GM18505 (cell line): ENCODE measurements at regions not wholly inside any gene's neighbourhood (a gene's known extent, or its start where the extent isn't known, plus 50 kb on each side); places are given as distances from the start of the nearest gene placed in this dataset.

Experiments used
- ATAC-seq: cut with Tn5 transposase; IDR thresholded peaks from one replicate; pipeline ENCODE4 v1.9.1; 2021; ENCODE audit not compliant: unreplicated experiment
- POLR2A ChIP-seq: IDR thresholded peaks from 4 replicates; pipeline ENCODE4 v1.6.1; 2011; ENCODE audit warnings: borderline replicate concordance; ENCODE audit not compliant: insufficient read depth, insufficient read length; ENCODE audit errors: extremely low read depth

- no peak for ATAC-seq
- TF ChIP-seq POLR2A: no peak
These were observed 350.0 kb upstream of the ISL1 start for GRCh38 chr5:51033215-51033614.

DNA sequence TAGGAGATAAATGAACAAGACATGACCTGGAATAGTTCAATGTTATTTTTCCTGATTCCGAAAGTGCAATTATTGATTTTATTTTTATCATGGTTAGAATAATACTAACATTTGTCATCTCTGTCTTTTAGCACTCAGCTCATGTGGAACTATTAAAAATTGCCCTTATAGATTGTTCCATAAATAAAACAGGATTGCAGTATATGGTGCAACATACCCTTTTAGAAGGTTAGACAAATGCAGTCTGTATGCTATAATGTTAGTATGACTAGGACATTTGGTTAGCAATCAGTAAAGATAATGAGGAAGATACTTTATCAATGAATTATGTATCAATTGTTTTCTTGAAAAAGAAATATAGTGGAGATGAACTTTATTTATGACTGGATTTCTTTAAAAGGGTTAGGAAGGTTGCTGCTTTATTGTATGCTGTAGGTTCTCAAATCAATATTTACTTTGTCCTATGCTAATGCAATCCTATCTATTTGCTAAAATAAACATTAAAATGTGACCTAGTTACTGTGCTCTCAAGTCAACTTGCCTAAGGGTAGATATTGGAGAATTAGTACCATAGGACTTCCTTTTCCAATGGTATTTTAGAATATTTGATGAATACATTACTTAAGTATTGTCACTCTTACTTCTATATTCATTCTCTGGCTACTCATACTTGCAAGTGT is 348.9 kb upstream of the ISL1 start:
- no peak for ATAC-seq
- TF ChIP-seq POLR2A: no peak

DNA sequence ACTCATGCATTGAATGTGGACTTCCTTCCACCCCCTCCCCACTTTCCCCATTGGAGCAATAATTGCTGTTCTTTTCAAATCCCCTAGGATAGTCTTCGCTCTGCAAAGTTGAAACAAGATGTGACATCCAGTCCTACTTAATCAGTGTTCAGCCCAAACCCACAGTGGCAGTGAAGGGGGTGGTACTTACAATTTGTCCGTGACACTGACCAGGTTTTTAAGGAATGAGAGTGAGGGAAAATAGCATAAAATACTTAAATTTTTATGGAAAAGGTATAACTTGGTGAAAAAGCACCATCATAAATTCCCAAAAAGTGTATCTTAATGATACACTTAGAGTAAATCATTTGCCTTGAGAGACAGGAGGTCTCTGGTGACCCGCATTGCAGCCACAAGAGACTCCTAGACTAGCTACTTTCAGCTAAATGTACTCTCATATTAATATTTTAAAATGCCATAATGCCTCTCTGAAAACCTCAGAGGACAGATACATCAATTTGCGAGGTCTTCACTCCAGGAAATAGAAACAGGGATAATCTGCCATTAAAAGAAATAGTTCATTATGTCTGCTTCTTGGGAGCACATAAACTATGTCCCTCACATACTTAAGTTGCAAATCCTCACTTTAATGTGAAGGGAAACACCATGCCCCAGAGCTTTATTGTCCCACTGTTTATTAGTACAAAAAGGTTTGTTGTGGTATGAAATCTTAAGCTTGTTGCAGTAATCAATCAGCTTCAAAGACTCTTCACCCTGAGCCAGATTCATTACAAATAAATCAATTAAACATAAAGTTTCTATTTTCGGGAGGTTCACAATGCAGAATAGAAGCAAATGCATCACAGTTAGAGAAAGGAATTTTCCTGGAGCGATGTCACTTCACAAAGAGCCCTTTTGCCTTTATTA is 343.6 kb upstream of the ISL1 start:
- no peak for TF ChIP-seq POLR2A
- ATAC-seq: no peak

- ATAC-seq: no peak
- TF ChIP-seq POLR2A: no peak
These were observed 339.5 kb upstream of the ISL1 start for GRCh38 chr5:51043745-51044144.

DNA sequence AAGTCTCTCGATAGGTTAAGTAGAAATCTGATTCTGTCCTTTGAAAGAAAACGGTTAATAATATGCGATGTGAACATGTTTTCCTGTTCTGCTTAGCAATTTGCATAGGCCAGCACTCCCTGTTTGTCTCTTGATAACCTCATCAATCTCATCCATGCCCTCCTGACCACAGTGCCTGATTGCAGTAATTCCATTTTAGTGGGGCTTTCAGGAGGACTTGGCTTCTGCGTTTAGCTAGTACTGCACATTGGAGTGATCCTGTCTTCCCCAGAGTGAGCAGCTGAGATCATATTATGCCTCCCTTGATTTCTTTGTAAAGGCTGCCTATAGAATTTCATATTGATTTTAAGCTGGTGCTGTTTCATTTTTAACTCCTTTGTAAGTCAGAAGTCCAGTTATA is 335.9 kb upstream of the ISL1 start:
- no peak for ATAC-seq
- no peak for TF ChIP-seq POLR2A

- TF ChIP-seq POLR2A: no peak
These were observed 329.9 kb upstream of the ISL1 start for GRCh38 chr5:51053361-51053760.

DNA sequence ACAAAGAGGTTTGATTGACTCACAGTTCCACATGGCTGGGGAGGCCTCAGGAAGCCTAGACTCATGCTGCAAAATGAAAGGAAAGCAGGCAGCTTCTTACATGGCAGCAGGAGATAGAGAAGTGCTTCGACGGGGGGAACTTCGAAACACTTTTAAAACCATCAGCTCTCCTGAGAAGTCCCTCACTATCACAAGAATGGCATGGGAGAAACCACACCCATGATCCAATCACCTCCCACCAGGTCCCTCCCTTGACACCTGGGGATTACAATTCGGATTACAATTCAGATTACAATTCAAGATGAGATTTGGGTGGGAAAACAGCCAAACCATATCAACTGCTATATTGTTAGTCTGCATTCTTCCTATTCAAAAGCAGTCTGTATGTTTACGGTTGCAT is 322.3 kb upstream of the ISL1 start:
- no peak for ATAC-seq
- no peak for TF ChIP-seq POLR2A

More at GRCh38 chr5:51053361-51053760, 329.9 kb upstream of the ISL1 start:
- ATAC-seq: no peak

DNA sequence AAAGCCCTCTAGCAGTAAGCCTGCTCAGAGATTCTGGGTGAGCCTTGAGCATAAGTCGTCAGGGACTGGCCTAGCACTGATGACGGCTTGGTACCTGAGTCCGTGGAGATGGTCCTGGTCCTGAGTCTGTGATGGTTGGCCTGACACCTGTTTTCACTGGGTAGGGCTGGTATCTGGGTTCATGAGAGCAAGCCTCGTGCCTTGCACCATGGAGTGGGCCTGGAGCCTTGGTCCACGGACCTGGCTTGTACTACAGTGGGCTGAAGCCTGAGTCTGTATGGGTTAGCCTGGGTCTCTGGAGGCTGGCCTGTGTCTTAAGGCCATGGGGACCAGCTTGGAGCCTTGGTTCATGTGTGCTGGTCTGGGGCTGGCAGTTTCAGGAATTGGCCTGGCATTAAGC is 310.3 kb upstream of the ISL1 start:
- no peak for ATAC-seq
- no peak for TF ChIP-seq POLR2A

DNA sequence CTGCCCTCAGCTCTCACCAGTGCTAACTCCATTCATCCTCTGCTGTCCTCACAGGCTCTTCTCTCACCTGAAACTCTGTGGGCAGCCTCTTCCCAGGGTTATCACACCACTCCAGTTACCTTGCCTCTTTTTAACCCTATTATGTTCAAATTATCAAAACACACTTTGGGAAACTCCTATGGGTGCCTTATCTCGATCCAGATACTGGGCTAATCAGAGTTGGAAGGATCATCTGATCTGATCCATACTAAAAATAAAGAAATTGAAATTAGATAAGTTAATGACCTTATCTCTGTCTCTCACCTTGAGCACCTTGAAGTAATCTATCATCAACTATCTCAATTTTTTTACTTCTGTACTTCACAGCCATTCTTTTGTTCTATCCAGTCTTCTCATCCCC is 300.5 kb upstream of the ISL1 start:
- no peak for ATAC-seq
- TF ChIP-seq POLR2A: no peak

DNA sequence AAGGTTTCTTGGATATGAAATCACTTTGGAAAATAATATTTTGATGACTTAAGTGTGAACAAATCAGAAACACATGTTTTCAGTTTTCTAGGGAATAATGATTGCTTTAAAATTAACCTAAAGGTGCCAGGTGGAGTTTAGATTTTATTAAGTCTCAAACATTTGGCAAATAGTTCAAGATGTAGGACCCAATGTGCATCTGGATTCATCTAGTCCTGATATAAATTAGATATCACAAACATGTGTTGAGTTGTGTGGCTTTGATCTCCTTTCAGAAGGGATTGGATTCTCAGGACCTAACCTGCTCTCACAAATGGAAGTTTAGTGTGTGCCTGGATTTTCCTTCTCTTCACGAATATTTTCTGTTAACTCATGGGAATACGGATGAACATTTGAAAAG is 291.4 kb upstream of the ISL1 start:
- ATAC-seq: no peak
- no peak for TF ChIP-seq POLR2A

GRCh38 chr5:51095486-51095885 is 287.8 kb upstream of the ISL1 start:
- no peak for TF ChIP-seq POLR2A
- ATAC-seq: no peak

DNA sequence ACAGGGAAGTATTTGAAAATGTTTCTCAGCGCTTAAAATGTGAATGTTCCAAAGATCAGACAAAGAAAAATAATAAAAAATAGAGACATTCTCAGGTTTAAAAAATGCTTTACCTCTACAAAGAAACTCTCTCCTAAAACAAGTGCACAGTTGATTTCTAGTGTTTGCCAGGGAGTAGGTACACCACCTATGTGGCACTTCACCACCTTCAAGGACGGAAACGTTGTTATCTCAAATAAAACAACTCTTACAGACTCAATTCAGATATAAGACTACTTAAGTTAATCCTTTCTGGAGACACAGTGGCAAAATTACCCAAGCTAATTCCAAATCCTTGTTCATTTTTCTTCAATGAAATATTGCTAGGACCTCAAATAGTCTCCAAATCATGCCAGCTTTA is 286.4 kb upstream of the ISL1 start:
- ATAC-seq: no peak
- no peak for TF ChIP-seq POLR2A

DNA sequence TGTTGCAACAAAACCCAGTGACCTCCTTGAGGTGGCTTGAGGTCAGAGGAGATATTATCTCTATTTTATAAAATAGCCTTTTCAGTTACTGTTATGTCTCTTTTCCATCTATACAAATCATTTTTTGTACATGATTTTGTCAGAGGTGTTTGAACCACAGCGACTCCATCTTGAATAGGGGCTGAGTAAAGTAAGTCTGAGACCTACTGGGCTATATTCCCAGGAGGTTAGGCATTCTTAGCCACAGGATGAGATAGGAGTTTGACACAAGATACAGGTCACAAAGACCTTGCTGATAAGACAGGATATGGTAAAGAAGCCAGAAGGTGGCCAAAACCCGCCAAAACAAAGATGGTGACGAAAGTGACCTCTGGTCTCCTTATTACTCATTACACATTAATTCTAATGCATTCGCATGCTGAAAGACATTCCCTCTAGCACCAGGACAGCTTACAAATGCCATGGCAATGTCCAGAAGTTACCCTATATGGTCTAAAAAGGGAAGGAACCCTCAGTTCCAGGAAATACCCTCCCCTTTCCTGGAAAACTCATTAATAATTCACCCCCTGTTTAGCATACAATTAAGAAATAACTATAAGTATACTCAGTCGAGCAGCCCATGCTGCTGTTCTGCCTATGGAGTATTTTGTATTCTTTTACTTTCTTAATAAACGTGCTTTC is 283.9 kb upstream of the ISL1 start:
- no peak for TF ChIP-seq POLR2A
- ATAC-seq: no peak
